ENCODE measurements at regions not wholly inside any gene's neighbourhood (a gene's known extent, or its start where the extent isn't known, plus 50 kb on each side); places are given as distances from the start of the nearest gene placed in this dataset.

DNA sequence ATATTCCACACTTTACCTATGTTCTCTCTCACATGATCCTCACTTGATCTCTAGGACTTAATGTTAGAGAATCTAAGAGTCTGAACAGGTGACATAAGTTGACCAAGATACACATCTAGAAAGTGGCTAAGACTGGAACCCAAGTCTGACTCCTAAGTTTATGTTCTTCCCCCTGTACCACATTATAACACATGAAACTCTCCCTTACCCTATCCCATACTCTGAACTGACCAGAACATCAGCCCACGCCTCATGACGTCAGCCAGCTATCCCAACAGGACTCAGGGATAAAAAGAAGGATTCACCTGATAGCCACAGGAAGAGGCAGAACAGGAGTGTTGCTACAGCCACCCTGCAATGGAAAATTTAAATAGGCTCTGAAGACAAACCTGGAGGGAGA lies 392.2 kb downstream of the ZEB2 start:
- Histone ChIP-seq H3K4me1 (ENCODE audit: control insufficient read depth in 2 of 2, insufficient read depth in 2 of 2, low read length in 2 of 2) (no peaks in the 10 kb centered on the region), H3K4me2 (replicated peaks; ENCODE audit: low read depth, low read length, poor library complexity, severe bottlenecking) (no peak overlapping the region), H3K9ac (ENCODE audit: low read length) (no peak overlapping the region), H3K79me2 (ENCODE audit: control insufficient read depth, insufficient read depth, low read length) (no peaks in the 10 kb centered on the region), H4K20me1 (ENCODE audit: control insufficient read depth, insufficient read depth, low read length, poor library complexity, severe bottlenecking) (no peaks in the 10 kb centered on the region), H2AFZ (ENCODE audit: insufficient read depth, low read depth, low read length, poor library complexity, severe bottlenecking) (no peak overlapping the region), H3K27ac (ENCODE audit: low read length in 2 of 2) (no peak overlapping the region), H3K27me3 (replicated peaks in 1 of 4; ENCODE audit: control extremely low read depth in 1 of 4, control insufficient read depth in 3 of 4, insufficient read depth in 4 of 4, low read length in 3 of 4) (no peaks in the 10 kb centered on the region), H3K4me3 (ENCODE audit: control extremely low read depth in 1 of 5, extremely low read depth in 1 of 5, insufficient read depth in 1 of 5, low read depth in 2 of 5, low read length in 4 of 5) (no peak overlapping the region), H3K36me3 (replicated peaks in 1 of 2; ENCODE audit: control extremely low read depth in 1 of 2, control insufficient read depth in 1 of 2, extremely low read depth in 1 of 2, insufficient read depth in 2 of 2, low read length in 1 of 2) (peaks cover 0 to 5% of the 10 kb centered on the region in 2 experiments), H3K9me3 (ENCODE audit: control extremely low read depth in 1 of 3, control insufficient read depth in 2 of 3, insufficient read depth in 1 of 3, low read length in 2 of 3) (no peaks in the 10 kb centered on the region)
- no peak overlapping the region for H3K4me3 Mint-ChIP-seq
- H3K9me3 Mint-ChIP-seq (ENCODE audit: insufficient read depth): no peaks in the 10 kb centered on the region
- 100% methylated on average over 2 of the region's 2 CpGs for WGBS (ENCODE audit: insufficient coverage)
- DNase-seq: no peak
- POLR2A ChIA-PET: no interaction called here
- CTCF ChIA-PET: no interaction called here
- H3K27me3 Mint-ChIP-seq: no peaks in the 10 kb centered on the region
- TF ChIP-seq, protein P1, sequence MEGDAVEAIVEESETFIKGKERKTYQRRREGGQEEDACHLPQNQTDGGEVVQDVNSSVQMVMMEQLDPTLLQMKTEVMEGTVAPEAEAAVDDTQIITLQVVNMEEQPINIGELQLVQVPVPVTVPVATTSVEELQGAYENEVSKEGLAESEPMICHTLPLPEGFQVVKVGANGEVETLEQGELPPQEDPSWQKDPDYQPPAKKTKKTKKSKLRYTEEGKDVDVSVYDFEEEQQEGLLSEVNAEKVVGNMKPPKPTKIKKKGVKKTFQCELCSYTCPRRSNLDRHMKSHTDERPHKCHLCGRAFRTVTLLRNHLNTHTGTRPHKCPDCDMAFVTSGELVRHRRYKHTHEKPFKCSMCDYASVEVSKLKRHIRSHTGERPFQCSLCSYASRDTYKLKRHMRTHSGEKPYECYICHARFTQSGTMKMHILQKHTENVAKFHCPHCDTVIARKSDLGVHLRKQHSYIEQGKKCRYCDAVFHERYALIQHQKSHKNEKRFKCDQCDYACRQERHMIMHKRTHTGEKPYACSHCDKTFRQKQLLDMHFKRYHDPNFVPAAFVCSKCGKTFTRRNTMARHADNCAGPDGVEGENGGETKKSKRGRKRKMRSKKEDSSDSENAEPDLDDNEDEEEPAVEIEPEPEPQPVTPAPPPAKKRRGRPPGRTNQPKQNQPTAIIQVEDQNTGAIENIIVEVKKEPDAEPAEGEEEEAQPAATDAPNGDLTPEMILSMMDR (IDR thresholded peaks at IDR 0.05): no peak
- TF ChIP-seq EZH2 (IDR thresholded peaks at IDR 0.05; ENCODE audit: borderline replicate concordance, insufficient read depth, low read depth, low read length, poor library complexity, severe bottlenecking): no peak
- H3K27ac Mint-ChIP-seq: no peak overlapping the region
- no peaks in the 10 kb centered on the region for H3K4me1 Mint-ChIP-seq
- intact Hi-C loops (cut with micrococcal nuclease): no loop called here
- no peak for ATAC-seq (ENCODE audit: low read depth)

DNA sequence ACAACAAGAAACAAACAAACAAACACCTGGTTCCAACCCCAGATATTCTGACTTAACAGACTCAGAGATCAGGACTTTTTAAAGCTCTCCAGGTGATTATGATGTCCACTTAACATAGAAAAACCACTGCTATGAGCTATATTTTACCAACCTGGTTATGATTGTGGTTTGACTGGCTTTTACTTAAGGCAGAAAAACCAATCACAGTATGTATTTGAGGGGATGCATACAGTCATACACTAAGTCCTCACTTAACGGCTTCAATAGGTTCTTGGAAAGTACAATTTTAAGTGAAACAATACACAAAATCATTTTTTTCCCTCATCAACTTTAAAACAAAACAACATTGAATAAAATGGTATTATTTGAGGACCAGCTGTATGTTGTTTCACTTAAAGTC lies 393.6 kb downstream of the ZEB2 start:
- ATAC-seq (ENCODE audit: low read depth): no peak
- H3K4me1 Mint-ChIP-seq: no peaks in the 10 kb centered on the region
- intact Hi-C loops (cut with micrococcal nuclease): no loop called here

More for the DNA sequence above, 393.6 kb downstream of the ZEB2 start:
- no peak overlapping the region for H3K4me2 ChIP-seq (replicated peaks; ENCODE audit: low read depth, low read length, poor library complexity, severe bottlenecking)
- no peak overlapping the region for H3K4me3 ChIP-seq (ENCODE audit: control extremely low read depth in 1 of 5, extremely low read depth in 1 of 5, insufficient read depth in 1 of 5, low read depth in 2 of 5, low read length in 4 of 5)
- ChIA-PET POLR2A (no interaction called here), CTCF (no interaction called here)
- H3K36me3 ChIP-seq (replicated peaks in 1 of 2; ENCODE audit: control extremely low read depth in 1 of 2, control insufficient read depth in 1 of 2, extremely low read depth in 1 of 2, insufficient read depth in 2 of 2, low read length in 1 of 2): peaks cover 0 to 5% of the 10 kb centered on the region in 2 experiments
- no peaks in the 10 kb centered on the region for H3K27me3 ChIP-seq (replicated peaks in 1 of 4; ENCODE audit: control extremely low read depth in 1 of 4, control insufficient read depth in 3 of 4, insufficient read depth in 4 of 4, low read length in 3 of 4)
- no peak for DNase-seq
- no peak overlapping the region for H3K27ac ChIP-seq (ENCODE audit: low read length in 2 of 2)
- no peak overlapping the region for H3K9ac ChIP-seq (ENCODE audit: low read length)
- H2AFZ ChIP-seq (ENCODE audit: insufficient read depth, low read depth, low read length, poor library complexity, severe bottlenecking): no peak overlapping the region
- WGBS (ENCODE audit: insufficient coverage): no CpG with 5 or more reads among the region's 1 CpG
- H4K20me1 ChIP-seq (ENCODE audit: control insufficient read depth, insufficient read depth, low read length, poor library complexity, severe bottlenecking): no peaks in the 10 kb centered on the region
- Mint-ChIP-seq H3K27ac (no peak overlapping the region), H3K4me3 (no peak overlapping the region), H3K9me3 (ENCODE audit: insufficient read depth) (no peaks in the 10 kb centered on the region), H3K27me3 (no peaks in the 10 kb centered on the region)
- no peaks in the 10 kb centered on the region for H3K4me1 ChIP-seq (ENCODE audit: control insufficient read depth in 2 of 2, insufficient read depth in 2 of 2, low read length in 2 of 2)
- no peaks in the 10 kb centered on the region for H3K9me3 ChIP-seq (ENCODE audit: control extremely low read depth in 1 of 3, control insufficient read depth in 2 of 3, insufficient read depth in 1 of 3, low read length in 2 of 3)
- H3K79me2 ChIP-seq (ENCODE audit: control insufficient read depth, insufficient read depth, low read length): no peaks in the 10 kb centered on the region
- TF ChIP-seq EZH2 (IDR thresholded peaks at IDR 0.05; ENCODE audit: borderline replicate concordance, insufficient read depth, low read depth, low read length, poor library complexity, severe bottlenecking): no peak
- TF ChIP-seq, protein P1 (IDR thresholded peaks at IDR 0.05): no peak
